GM18526 (cell line): ENCODE measurements at regions not wholly inside any gene's neighbourhood (a gene's known extent, or its start where the extent isn't known, plus 50 kb on each side); places are given as distances from the start of the nearest gene placed in this dataset.

ENCODE experiments used
- POLR2A ChIP-seq: IDR thresholded peaks from 3 replicates; pipeline ENCODE4 v1.6.1; 2011; ENCODE audit not compliant: insufficient read length; ENCODE audit errors: extremely low read depth

GRCh38 chr3:43959498-43960447, 269.0 kb downstream of the ABHD5 start:
- TF ChIP-seq POLR2A, result no peak

GRCh38 chr3:43960448-43960840, 269.7 kb downstream of the ABHD5 start:
- TF ChIP-seq POLR2A, result no peak

DNA sequence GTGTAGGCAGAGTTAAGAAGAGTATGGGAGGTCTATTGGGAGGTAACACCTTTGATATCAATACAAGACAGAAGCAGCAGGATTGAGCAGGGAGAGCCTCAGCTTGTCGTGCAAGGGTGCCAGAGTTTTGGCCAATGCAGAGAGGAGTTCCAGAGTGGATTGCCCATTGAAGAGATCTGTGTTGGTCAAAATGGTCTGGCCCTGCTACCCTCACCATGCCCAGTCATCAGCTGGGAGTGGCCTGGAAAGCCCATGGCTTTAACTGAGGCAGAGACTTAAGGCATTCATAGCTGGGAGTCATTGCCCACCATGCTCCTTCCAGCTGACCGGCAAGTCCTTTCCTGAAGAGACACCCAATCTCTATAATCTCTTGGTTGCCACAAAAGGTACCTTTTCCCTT, 271.3 kb downstream of the ABHD5 start:
- no peak for TF ChIP-seq POLR2A

- no peak for TF ChIP-seq POLR2A
Measured at GRCh38 chr3:43963208-43963607, 272.5 kb downstream of the ABHD5 start.

GRCh38 chr3:43964640-43965039, 273.9 kb downstream of the ABHD5 start:
- TF ChIP-seq POLR2A, result no peak

- no peak for TF ChIP-seq POLR2A
Measured at GRCh38 chr3:43965656-43966055, 274.9 kb downstream of the ABHD5 start.

- TF ChIP-seq POLR2A, result no peak
Measured at GRCh38 chr3:43966126-43966525, 275.4 kb downstream of the ABHD5 start.

GRCh38 chr3:43966530-43966929, 275.2 kb upstream of the TOPAZ1 start:
- TF ChIP-seq POLR2A, result no peak

- TF ChIP-seq POLR2A, result no peak
Measured at GRCh38 chr3:43968465-43968864, 273.2 kb upstream of the TOPAZ1 start.

GRCh38 chr3:43969944-43970343, 271.7 kb upstream of the TOPAZ1 start:
- TF ChIP-seq POLR2A, result no peak

DNA sequence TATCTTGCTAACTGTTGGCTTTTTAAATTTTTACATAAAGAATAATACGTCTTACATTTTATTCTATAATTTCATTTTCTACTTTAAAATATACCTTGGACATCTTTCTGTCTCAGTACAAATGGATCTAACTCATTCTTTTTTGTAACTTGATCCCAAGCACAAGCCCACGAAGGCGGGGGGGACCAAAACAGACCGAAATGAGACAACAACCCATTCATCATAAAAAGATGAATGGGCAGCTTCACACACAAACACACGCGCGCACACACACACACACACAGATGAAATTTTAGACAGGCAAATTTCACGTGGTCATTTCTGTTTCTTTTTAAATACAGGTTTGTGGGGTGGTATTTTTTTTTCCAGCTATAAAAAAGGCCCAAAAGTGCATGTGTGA, 271.3 kb upstream of the TOPAZ1 start:
- TF ChIP-seq POLR2A, result no peak

- no peak for TF ChIP-seq POLR2A
Measured at GRCh38 chr3:43970920-43971319, 270.8 kb upstream of the TOPAZ1 start.

- no peak for TF ChIP-seq POLR2A
Measured at GRCh38 chr3:43971486-43971885, 270.2 kb upstream of the TOPAZ1 start.

DNA sequence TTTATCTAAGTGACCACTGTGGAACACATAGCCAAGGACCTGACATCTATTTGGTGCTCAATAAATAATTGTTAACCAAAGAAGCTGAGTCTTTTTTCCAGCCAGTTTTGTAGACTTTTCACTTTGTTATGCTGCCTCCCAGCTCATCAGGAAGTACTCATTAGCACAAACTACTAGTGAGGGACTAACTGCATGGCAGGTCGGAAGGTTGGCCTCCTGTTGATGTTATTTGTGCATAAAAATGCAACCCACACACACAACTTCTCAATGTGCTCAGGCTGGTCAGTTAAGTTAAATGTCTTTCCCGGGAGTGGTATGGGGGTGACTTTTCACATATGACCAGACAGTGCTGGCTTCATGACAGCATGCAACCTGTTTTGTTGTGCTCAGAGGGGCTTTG, 263.0 kb upstream of the TOPAZ1 start:
- no peak for TF ChIP-seq POLR2A

DNA sequence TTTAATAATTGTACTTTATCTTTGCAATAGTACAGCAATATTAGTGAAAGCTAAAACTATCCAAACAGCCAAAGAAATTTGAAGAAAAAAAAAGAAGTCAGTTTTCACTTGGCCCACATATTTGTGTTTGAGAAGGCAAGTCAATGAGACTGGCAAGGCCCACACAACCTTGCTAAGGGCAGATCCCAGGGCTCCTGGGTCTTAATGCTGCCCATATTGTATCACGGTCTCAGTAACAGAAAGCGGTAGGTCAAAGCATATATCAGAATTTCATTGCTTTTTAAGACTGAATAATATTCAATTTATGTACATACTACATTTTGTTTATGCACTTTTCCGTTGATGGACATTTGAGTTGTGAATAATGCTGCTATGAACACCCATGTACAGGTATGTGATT, 262.0 kb upstream of the TOPAZ1 start:
- no peak for TF ChIP-seq POLR2A

DNA sequence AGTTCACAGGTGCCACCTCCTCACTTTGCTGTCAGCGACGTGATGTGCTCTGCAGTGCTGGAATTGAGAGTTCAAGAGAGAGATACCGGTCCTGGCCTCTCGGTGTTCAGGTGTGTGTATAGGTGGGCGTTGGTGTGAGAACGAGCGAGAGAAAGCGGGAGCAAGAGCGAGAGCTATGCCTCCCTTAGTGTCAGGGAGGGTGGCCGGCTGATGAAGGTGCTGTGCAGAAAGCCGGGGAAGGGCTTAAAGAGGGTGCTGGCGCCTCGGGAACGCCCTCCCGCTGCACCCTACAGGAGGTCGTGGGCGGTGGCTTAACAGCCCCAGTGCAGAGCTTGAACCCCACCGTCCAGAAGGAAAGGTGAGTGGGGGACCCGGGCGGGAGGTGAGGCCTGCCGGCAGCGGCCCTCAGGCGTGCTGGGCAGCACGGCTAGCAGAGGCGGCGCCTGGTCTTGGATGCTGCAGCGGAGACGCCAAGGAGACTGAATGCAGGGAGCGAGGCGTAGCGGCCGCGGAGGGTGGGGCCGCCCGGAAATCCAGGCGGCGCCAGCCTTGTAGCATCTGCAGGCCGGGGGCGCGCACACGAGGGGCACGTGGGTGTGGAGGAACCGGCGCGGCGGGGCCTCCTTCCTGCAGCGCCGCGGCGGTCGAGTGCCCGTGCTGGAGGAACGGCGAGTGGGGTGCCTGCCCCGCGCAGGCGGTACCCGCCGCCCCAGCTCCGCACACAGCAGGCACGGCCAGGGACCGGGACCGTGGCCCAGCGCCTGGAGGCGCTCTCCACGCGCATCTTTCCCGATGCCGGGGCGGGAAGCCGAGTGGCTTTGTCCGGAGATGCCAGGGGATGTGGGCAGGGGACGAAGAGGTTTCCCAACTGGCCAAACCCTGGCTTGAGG, 246.8 kb upstream of the TOPAZ1 start:
- TF ChIP-seq POLR2A, result no peak

DNA sequence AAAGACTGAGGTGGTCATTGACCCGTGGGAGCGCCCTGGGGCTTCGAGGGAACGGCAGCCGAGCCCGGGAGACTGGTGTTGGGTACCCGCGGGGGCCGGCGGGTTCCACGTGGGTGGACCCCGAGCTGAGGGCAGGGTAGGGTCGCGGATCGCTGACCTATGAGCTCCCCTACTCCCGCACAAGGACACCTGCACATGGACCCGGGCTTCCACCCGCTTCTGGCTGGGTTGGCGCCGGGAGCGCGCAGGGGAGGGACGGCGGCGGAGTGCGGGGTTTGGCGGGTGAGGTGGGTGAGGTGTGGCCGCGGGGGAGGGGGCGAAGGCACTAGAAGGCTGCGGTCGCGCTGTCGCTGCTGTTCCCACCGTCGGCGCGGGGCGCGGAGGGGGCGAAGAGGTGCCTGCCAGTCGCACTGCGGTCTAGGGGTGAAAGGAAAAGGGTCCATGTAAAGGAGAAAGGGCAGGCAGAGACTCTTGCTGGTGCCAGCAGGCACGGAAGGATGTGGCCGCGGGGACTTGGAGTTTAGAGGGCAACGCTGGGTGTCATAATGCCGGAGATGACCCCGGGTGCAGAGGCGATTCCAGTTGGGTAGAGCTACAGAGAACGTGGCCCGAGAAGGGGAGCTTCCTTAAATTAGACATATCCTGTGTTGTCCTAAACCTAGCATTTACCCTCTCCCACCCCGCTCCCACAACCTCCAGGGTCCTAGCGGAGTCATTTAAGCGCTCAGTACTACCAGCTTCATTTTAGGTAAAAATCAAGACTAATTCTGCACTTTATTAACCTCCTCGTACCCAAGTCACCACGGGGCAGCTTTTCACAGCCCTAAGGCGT, 245.9 kb upstream of the TOPAZ1 start:
- no peak for TF ChIP-seq POLR2A
